A549 (cell line): ENCODE measurements at regions not wholly inside any gene's neighbourhood (a gene's known extent, or its start where the extent isn't known, plus 50 kb on each side); places are given as distances from the start of the nearest gene placed in this dataset.

Source experiments
- ATAC-seq, 2 experiments: fragments of 200-7000 bp in 1 of 2; fragments of >200 bp in 1 of 2; cut with Nextera tagmentation in 1 of 2; cut with Tn5 transposase in 1 of 2; 3 replicates each; pipeline versions ENCODE4 v1.8.0 to v1.9.1; 2018 to 2020; ENCODE audit warnings: mild to moderate bottlenecking in 1 of 2, moderate library complexity in 1 of 2
- CTCF ChIA-PET: fragments of 300-600 bp; sonication (Branson Sonifier 250); formaldehyde crosslinking; extraction: SDS; loops from one replicate; lab custom pipeline; 2021; ENCODE audit warnings: antibody characterized with exemption, inconsistent platforms; lab: Yijun Ruan, JAX
- POLR2A ChIA-PET: fragments of 350-600 bp; formaldehyde crosslinking; extraction: SDS; loops from one replicate; lab custom pipeline; 2021; ENCODE audit warnings: antibody characterized with exemption, inconsistent platforms; lab: Yijun Ruan, JAX
- DNase-seq, 2 experiments: peaks; one replicate each; pipeline versions ENCODE4 v3.0.0 to v3.0.0-alpha.2; 2011 to 2016; ENCODE audit warnings: low read depth in 1 of 2, low spot score in 1 of 2
- FAIRE-seq: peaks from 2 replicates; lab custom pipeline; 2011; peaks lifted over from hg19 to GRCh38; lab: Jason Lieb, UNC
- H3K27ac ChIP-seq, 2 experiments: fragments of >200 bp; sonication (Bioruptor Twin); formaldehyde crosslinking; 3 replicates each; pipeline ENCODE4 v1.5.1; 2016 to 2017
- H3K4me1 ChIP-seq: fragments of >200 bp; sonication (Bioruptor Twin); formaldehyde crosslinking; 3 replicates; pipeline ENCODE4 v1.6.1; 2016
- H3K4me2 ChIP-seq: fragments of >200 bp; sonication (Bioruptor Twin); formaldehyde crosslinking; 3 replicates; pipeline ENCODE4 v1.6.1; 2016
- H3K4me3 ChIP-seq: fragments of >200 bp; sonication (Bioruptor Twin); formaldehyde crosslinking; 3 replicates; pipeline ENCODE4 v1.5.1; 2016
- H3K9me3 ChIP-seq: fragments of >200 bp; sonication (Bioruptor Twin); formaldehyde crosslinking; 3 replicates; pipeline ENCODE4 v1.6.1; 2016
- CEBPB ChIP-seq, 2 experiments: fragments of >200 bp in 1 of 2; sonication (Bioruptor Twin) in 1 of 2; formaldehyde crosslinking in 1 of 2; IDR thresholded peaks; 2 replicates each; pipeline ENCODE4 v1.6.1; 2012 to 2016
- CHD2 ChIP-seq: fragments of 150-350 bp; IDR thresholded peaks from 2 replicates; pipeline ENCODE4 v1.6.1; 2014; ENCODE audit warnings: low read length; ENCODE audit not compliant: partially characterized antibody
- CHD4 ChIP-seq: fragments of 200-600 bp; sonication (generic); IDR thresholded peaks from 2 replicates; pipeline ENCODE4 v1.6.1; 2016; ENCODE audit warnings: antibody characterized with exemption, mild to moderate bottlenecking, borderline replicate concordance
- EHMT2 ChIP-seq: fragments of 200-600 bp; sonication (generic); IDR thresholded peaks from 2 replicates; pipeline ENCODE4 v1.6.1; 2016; ENCODE audit warnings: antibody characterized with exemption, low read depth, mild to moderate bottlenecking, moderate library complexity
- EP300 ChIP-seq, 2 experiments: fragments of >200 bp; sonication (Bioruptor Twin); formaldehyde crosslinking; IDR thresholded peaks; 2 replicates in 1 of 2; 3 replicates in 1 of 2; pipeline ENCODE4 v1.6.1; 2016 to 2017
- FOSB ChIP-seq: fragments of 250-450 bp; sonication (Bioruptor Pico); IDR thresholded peaks from 2 replicates; pipeline ENCODE4 v1.5.0; 2020; ENCODE audit warnings: mild to moderate bottlenecking, moderate library complexity
- FOXS1 ChIP-seq: fragments of 250-450 bp; sonication (Bioruptor Pico); IDR thresholded peaks from 2 replicates; pipeline ENCODE4 v1.5.0; 2020; ENCODE audit warnings: mild to moderate bottlenecking, moderate library complexity
- HEYL ChIP-seq: fragments of 250-450 bp; sonication (Bioruptor Pico); IDR thresholded peaks from 2 replicates; pipeline ENCODE4 v1.8.0; 2021; ENCODE audit warnings: mild to moderate bottlenecking, moderate library complexity
- JUN ChIP-seq, 2 experiments: fragments of >200 bp; sonication (Bioruptor Twin); formaldehyde crosslinking; IDR thresholded peaks; 2 replicates in 1 of 2; 3 replicates in 1 of 2; pipeline ENCODE4 v1.6.1; 2016 to 2017
- KDM5A ChIP-seq: fragments of 200-600 bp; sonication (generic); IDR thresholded peaks from 2 replicates; pipeline ENCODE4 v1.6.1; 2016; ENCODE audit warnings: antibody characterized with exemption, mild to moderate bottlenecking
- NPAS2 ChIP-seq: fragments of 250-450 bp; sonication (Bioruptor Pico); IDR thresholded peaks from 2 replicates; pipeline ENCODE4 v1.8.0; 2022; ENCODE audit warnings: mild to moderate bottlenecking, moderate library complexity, borderline replicate concordance
- PHF8 ChIP-seq: fragments of 200-600 bp; sonication (generic); IDR thresholded peaks from 2 replicates; pipeline ENCODE4 v1.6.1; 2016; ENCODE audit warnings: low read depth, mild to moderate bottlenecking, antibody characterized with exemption, moderate library complexity, borderline replicate concordance
- POLR2A ChIP-seq: IDR thresholded peaks from 2 replicates; pipeline ENCODE4 v1.6.1; 2012; ENCODE audit warnings: mild to moderate bottlenecking, low read length
- POLR2AphosphoS2 ChIP-seq: conservative IDR thresholded peaks from 2 replicates; pipeline ENCODE4 v1.6.1; 2012; ENCODE audit warnings: low read length, improper control_type of control experiment, inconsistent platforms
- RAD21 ChIP-seq, 2 experiments: fragments of >200 bp in 1 of 2; sonication (Bioruptor Twin) in 1 of 2; formaldehyde crosslinking in 1 of 2; IDR thresholded peaks in 1 of 2; conservative IDR thresholded peaks in 1 of 2; 2 replicates in 1 of 2; 3 replicates in 1 of 2; pipeline ENCODE4 v1.6.1; 2012 to 2018; ENCODE audit warnings: inconsistent platforms in 1 of 2
- SMC3 ChIP-seq: fragments of >200 bp; sonication (Bioruptor Twin); formaldehyde crosslinking; IDR thresholded peaks from 3 replicates; pipeline ENCODE4 v1.6.1; 2018; ENCODE audit warnings: inconsistent platforms
- ZC3H11A ChIP-seq: fragments of 450-650 bp; IDR thresholded peaks from 2 replicates; pipeline ENCODE4 v1.6.1; 2014; ENCODE audit warnings: antibody characterized with exemption, mild to moderate bottlenecking
- ZNF302 ChIP-seq: fragments of 250-450 bp; sonication (Bioruptor Pico); IDR thresholded peaks from 2 replicates; pipeline ENCODE4 v1.9.0; 2021; ENCODE audit warnings: inconsistent platforms, mild to moderate bottlenecking, moderate library complexity
- ZSCAN20 ChIP-seq: fragments of 250-450 bp; sonication (Bioruptor Pico); IDR thresholded peaks from 2 replicates; pipeline ENCODE4 v1.8.0; 2022; ENCODE audit warnings: mild to moderate bottlenecking, moderate library complexity
- WGBS: methylation state at CpG from one replicate; pipeline ENCODE4 v1.1.6; 2017; ENCODE audit errors: missing lambda C conversion rate; 5-methylcytosine and 5-hydroxymethylcytosine counted together
- TF ChIP-seq, protein P1 (sequence below): IDR thresholded peaks from 2 replicates; pipeline ENCODE4 v1.6.1; 2012
- TF ChIP-seq, protein P2 (sequence below): fragments of 200-600 bp; sonication (generic); IDR thresholded peaks from 2 replicates; pipeline ENCODE4 v1.6.1; 2016; ENCODE audit warnings: antibody characterized with exemption, mild to moderate bottlenecking, moderate library complexity
- TF ChIP-seq, protein P3 (sequence below): fragments of >200 bp; sonication (Bioruptor Twin); formaldehyde crosslinking; IDR thresholded peaks from 2 replicates; pipeline ENCODE4 v1.6.1; 2016

DNA sequence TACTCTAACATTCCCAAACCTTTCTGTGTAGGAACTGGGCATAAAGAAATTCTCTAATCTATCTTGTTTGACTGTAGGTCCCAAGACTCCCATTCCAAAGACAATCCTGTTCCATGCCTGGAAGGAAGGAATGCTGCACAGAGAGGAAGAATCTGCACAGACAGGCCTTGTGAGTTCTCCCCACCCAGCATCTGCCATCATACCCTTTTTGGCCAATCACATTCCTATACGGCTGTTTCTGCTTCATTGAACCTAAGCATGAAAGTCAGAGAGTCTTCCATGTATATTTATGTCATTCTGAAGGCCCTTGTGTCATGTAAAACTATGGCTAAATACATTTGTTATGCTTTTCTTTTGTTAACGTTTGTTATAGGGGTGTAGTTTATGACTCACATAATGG lies 667.7 kb upstream of the IGFBP7 start:
- no peaks in the 10 kb centered on the region for H3K4me1 ChIP-seq
- TF ChIP-seq ZNF302 (CRISPR knock-in tag) = no peak
- TF ChIP-seq, all 56 proteins: peak for 0
- DNase-seq (no peak), ATAC-seq (no peak), FAIRE-seq (no peak)
- no peak overlapping the region for H3K4me3 ChIP-seq
- H3K9me3 ChIP-seq = no peaks in the 10 kb centered on the region
- H3K27ac ChIP-seq = no peak overlapping the region
- CTCF ChIA-PET = no interaction called here
- POLR2A ChIA-PET = no interaction called here
- H3K4me2 ChIP-seq = no peak overlapping the region
- WGBS = 24% methylated on average over 2 of the region's 2 CpGs

DNA sequence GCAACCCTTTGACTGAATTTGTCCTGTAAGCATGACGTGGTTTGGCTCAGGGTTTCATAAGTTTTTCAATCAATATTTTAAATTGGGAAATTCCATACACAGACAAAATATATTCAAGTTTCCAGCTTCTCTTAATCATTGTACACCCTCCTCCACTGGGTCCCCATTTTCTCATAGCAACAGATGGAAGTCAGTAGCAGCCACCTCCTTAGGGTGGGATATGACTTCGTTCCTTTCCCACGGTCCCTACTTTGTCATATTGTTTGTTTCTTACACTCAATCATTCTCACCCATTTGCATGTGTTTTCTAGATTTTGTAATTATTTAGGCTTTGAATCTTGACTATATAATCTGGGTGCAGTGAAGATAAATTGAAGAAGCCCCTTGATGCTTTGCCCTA lies 664.5 kb upstream of the IGFBP7 start:
- Histone ChIP-seq H3K27ac (no peak overlapping the region), H3K9me3 (no peaks in the 10 kb centered on the region), H3K4me3 (no peak overlapping the region), H3K4me1 (no peaks in the 10 kb centered on the region), H3K4me2 (no peak overlapping the region)
- CTCF ChIA-PET = no interaction called here
- POLR2A ChIA-PET = no interaction called here
- ATAC-seq (no peak), FAIRE-seq (no peak), DNase-seq (no peak)
- TF ChIP-seq KDM5A = no peak
- TF ChIP-seq POLR2AphosphoS2 = no peak
- TF ChIP-seq CHD4 = no peak
- TF ChIP-seq, protein P1, sequence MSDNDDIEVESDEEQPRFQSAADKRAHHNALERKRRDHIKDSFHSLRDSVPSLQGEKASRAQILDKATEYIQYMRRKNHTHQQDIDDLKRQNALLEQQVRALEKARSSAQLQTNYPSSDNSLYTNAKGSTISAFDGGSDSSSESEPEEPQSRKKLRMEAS = no peak
- TF ChIP-seq NPAS2 (CRISPR knock-in tag) = no peak
- TF ChIP-seq POLR2A = no peak
- TF ChIP-seq ZSCAN20 (CRISPR knock-in tag) = no peak
- TF ChIP-seq JUN (IDR thresholded peaks at IDR 0.05) = no peak
- TF ChIP-seq CEBPB (IDR thresholded peaks at IDR 0.05) = no peak
- TF ChIP-seq, protein P2, sequence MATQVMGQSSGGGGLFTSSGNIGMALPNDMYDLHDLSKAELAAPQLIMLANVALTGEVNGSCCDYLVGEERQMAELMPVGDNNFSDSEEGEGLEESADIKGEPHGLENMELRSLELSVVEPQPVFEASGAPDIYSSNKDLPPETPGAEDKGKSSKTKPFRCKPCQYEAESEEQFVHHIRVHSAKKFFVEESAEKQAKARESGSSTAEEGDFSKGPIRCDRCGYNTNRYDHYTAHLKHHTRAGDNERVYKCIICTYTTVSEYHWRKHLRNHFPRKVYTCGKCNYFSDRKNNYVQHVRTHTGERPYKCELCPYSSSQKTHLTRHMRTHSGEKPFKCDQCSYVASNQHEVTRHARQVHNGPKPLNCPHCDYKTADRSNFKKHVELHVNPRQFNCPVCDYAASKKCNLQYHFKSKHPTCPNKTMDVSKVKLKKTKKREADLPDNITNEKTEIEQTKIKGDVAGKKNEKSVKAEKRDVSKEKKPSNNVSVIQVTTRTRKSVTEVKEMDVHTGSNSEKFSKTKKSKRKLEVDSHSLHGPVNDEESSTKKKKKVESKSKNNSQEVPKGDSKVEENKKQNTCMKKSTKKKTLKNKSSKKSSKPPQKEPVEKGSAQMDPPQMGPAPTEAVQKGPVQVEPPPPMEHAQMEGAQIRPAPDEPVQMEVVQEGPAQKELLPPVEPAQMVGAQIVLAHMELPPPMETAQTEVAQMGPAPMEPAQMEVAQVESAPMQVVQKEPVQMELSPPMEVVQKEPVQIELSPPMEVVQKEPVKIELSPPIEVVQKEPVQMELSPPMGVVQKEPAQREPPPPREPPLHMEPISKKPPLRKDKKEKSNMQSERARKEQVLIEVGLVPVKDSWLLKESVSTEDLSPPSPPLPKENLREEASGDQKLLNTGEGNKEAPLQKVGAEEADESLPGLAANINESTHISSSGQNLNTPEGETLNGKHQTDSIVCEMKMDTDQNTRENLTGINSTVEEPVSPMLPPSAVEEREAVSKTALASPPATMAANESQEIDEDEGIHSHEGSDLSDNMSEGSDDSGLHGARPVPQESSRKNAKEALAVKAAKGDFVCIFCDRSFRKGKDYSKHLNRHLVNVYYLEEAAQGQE = no peak
- no peak for TF ChIP-seq SMC3
- TF ChIP-seq PHF8 = no peak
- WGBS = 16% methylated on average over 3 of the region's 3 CpGs

DNA sequence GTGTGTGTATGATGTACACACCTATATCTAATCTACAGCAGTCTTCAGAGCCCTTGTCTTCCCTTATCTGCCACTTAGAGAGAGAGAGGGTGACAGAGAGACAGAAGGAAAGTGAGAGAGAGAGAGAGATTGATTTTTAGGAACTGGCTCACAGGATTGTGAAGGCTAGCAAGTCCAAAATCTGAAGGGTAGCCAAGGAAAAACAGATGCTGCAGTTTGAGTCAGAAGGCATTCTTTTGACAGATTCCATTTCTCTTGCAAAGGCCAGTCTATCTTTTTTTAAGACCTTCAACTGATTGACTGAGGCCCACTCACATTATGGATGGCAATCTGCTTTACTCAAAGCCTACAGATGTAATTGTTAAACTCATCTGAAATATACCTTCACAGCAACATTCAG lies 664.0 kb upstream of the IGFBP7 start:
- TF ChIP-seq CHD2 = no peak
- no peak for TF ChIP-seq HEYL
- TF ChIP-seq FOSB = no peak
- TF ChIP-seq, protein P3, sequence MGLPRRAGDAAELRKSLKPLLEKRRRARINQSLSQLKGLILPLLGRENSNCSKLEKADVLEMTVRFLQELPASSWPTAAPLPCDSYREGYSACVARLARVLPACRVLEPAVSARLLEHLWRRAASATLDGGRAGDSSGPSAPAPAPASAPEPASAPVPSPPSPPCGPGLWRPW = no peak
- TF ChIP-seq RAD21 (conservative IDR thresholded peaks at IDR 0.05 in 1 of 2, IDR thresholded peaks at IDR 0.05 in 1 of 2) = no peak
- TF ChIP-seq KDM5A = no peak
- TF ChIP-seq EHMT2 = no peak
- TF ChIP-seq JUN (IDR thresholded peaks at IDR 0.05) = no peak
- TF ChIP-seq, protein P1 = no peak
- no peak for TF ChIP-seq EP300 (IDR thresholded peaks at IDR 0.05)
- no peak for TF ChIP-seq ZC3H11A
- no peak for TF ChIP-seq FOXS1 (CRISPR knock-in tag)
- POLR2A ChIA-PET = no interaction called here
- Histone ChIP-seq H3K4me2 (no peak overlapping the region), H3K4me3 (no peak overlapping the region), H3K9me3 (no peaks in the 10 kb centered on the region), H3K4me1 (no peaks in the 10 kb centered on the region), H3K27ac (no peak overlapping the region)
- DNase-seq = no peak
- no peak for ATAC-seq
- CTCF ChIA-PET = no interaction called here
- FAIRE-seq = no peak
